HG03196 (cell line): ENCODE measurements at regions not wholly inside any gene's neighbourhood (a gene's known extent, or its start where the extent isn't known, plus 50 kb on each side); places are given as distances from the start of the nearest gene placed in this dataset.
"Not testable (repeated sequence)": the region's sequence is repeated elsewhere in the genome, so short reads cannot be mapped to it uniquely, and the experiment has no call there.

ENCODE experiments used
- ATAC-seq: cut with Tn5 transposase; IDR thresholded peaks from one replicate; pipeline ENCODE4 v1.9.1; 2021; ENCODE audit not compliant: unreplicated experiment

DNA sequence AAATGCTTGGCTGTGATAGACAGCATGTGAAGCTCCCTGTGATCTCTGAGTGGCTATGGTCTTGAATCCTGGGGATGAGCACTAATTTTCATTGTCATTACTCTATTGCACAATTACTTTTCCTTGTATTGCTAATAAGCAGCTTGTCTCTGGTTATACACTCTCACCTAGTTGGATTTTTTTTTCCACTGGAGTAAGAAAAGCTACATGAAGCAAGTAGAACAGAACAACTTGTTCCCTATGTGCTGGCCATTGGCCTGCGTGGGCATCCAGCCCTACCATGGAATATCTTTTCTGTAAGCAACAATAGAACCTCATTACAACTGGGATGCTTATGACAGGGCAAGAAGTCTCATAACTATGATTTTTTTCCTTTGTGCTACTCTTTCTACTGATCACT is 807.4 kb downstream of the TNS3 start:
- ATAC-seq = no peak

- no peak for ATAC-seq
These were observed 809.1 kb downstream of the TNS3 start for GRCh38 chr7:46772776-46773175.

DNA sequence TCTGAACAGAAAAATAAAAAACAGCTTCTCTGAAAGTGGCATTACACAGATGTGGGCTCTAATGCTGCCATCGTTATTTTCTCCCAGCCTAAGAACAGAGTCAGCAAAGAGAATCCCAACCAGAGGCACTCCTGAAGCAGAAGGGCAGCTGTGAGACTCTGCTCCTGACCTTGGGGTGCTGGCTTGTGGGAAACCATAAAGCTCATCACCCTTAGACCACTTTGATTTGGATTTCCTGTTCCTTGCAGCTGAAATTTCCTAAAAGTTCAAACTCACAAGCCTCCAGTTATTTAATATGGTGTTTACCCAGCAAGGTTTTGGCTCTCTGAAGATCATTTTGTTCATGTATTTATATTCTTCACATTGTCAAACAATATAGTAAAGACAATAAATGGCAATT is 814.8 kb downstream of the TNS3 start:
- ATAC-seq = no peak

DNA sequence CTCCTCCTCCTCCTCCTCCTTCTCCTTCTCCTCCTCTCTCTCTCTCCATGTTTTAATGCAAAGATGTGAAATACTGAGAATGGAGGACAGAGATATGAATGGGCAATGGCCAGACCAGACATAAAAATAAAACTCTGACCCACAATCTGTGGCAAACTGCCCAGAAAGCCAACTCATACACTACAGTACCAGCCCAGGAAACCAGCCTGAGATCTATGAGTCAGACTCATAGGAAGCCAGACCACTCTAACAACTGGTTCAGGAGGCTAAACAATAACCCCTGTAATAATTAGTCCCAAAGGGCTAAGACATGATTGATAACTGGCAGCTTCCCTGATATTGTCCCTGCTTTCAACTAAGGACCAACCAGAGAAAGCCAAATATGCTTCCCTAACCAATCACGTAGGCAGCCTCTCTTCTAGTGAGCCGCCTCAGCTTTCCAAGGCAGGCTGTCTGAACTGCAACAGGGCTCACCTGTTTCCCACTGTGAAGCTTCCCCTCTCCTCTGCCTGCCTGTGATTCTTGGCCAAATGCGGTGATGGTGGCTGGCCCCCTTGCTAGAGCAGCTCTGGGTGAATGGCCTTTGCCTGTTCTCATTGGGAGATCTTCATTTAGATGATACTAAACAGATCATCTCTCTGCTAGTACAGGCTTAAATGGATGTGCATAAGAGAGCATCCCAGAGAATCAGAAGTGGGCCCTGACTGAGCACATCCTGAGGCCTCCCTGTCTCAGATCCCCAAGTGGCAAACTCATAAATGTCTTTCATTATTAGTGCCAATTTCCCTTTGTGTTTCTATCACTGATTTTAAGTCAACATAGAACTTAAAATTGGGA is 817.6 kb downstream of the TNS3 start:
- peak; percentile 79 for ATAC-seq

GRCh38 chr7:46763344-46763743 is 818.6 kb downstream of the TNS3 start:
- no peak for ATAC-seq

GRCh38 chr7:46759711-46760480 is 822.0 kb downstream of the TNS3 start:
- ATAC-seq = no peak

DNA sequence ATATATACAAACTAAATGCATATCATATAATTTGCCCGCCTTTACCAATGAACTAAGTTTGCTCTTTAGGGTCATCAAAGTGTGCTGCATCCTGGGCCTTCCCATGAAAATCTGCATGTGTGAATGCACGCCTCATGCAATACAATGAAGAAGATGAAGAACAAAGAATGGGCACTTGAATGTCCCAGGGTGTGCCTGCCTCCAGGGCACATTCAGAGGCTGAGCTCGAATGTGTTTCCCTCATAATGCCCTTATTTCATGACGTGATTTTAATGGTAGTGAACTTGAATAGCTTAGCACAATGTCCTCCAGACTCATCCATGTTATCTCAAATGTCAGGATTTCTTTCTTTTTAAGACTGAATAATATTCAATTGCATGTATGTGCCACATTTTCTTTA is 824.9 kb downstream of the TNS3 start:
- ATAC-seq = no peak

DNA sequence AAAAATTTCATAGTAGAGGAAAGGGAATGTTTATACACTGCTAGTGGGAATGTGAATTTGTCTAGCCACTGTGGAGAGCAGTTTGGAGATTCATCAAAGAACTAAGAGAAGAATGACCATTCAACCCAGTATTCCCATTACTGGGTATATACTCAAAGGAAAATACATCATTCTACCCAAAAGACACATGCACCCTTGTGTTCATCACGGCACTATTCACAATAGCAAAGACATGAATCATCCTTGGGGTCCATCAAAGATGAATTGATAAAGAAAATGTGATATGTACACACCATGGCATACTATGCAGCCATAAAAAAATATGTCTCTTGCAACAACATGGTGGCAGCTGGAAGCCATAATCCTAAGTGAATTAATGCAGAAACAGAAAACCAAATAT is 825.7 kb downstream of the TNS3 start:
- ATAC-seq = no peak

DNA sequence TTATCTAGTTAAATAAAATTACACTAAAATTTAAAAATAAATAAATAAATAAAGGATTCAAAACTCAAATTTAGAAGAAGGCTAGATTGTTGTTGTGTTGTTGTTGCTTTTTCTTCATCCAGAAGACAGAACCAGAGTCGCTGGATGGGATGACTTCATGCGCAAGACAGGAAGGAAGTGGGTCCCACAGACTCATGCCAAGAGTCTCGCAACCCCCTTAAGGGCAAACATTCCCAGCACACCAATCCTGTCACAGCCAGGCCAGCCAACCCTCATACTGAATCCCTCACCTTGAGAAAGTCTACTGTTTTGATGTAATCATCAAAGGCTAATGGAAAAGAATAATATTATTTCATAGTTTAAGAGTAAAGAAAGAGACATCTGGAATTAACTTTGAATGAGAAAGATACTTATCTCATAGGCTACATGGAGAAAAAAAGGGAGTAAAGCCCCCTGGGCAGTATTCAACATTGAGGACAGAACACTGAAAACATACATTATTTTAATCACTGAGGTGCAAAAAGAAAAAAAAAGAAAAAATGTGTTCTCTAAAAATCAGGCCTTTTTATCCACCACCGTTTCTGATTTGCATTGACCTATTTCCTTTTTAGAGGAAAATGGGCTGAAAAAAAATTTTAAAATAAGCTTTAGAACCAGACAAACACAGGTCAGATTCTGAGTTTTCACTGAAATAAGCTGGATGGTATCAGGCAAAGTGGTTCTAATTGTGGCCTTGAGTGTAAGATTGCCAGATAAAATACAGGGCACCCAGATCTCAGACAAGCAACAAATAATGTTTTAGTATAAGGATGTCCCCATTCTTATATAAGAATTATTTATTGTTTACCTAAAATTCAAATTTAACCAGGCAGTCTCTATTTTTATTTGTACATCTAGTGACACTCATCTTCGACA is 826.5 kb downstream of the TNS3 start:
- no peak for ATAC-seq

- no peak for ATAC-seq
These were observed 827.7 kb downstream of the TNS3 start for GRCh38 chr7:46754140-46754720.

- ATAC-seq = no peak
These were observed 828.2 kb downstream of the TNS3 start for GRCh38 chr7:46753662-46754061.

GRCh38 chr7:46752881-46753366 is 829.0 kb downstream of the TNS3 start:
- no peak for ATAC-seq

DNA sequence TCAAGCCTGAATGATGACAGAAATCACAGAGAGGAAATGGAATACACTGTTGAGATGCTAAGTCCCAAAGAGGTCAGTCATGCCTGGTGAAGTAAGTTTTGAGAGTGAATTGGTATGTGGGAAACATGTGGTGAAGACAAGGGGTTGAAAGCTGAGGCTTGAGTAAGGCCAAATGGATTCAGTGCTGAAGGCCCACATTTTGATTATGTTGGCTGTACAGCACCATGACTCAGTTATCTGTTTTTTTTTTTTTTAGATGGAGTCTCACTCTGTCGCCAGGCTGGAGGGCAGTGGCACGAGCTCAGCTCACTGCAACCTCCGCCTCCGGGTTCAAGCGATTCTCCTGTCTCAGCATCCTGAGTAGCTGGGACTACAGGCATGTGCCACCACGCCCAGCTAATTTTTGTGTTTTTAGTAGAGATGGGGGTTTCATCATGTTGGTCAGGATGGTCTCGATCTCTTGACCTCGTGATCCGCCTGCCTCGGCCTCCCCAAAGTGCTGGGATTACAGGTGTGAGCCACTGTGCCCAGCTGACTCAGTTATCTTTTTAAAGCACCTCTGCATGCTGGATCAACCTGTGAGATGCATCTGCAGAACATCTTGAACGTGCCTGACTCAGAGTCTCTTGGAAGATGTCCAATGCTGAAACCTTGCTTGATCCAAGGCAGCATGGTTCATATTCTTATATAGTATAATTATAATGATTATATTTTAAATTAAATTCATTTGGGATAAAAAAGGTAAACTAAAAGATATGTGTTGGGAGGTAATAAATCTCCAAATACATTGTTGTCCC is 829.8 kb downstream of the TNS3 start:
- ATAC-seq = not testable (repeated sequence)

GRCh38 chr7:46751471-46751870 is 830.4 kb upstream of the IGFBP3 start:
- ATAC-seq = no peak

- ATAC-seq = no peak
These were observed 829.3 kb upstream of the IGFBP3 start for GRCh38 chr7:46750321-46750865.

GRCh38 chr7:46747869-46748576 is 827.0 kb upstream of the IGFBP3 start:
- no peak for ATAC-seq

DNA sequence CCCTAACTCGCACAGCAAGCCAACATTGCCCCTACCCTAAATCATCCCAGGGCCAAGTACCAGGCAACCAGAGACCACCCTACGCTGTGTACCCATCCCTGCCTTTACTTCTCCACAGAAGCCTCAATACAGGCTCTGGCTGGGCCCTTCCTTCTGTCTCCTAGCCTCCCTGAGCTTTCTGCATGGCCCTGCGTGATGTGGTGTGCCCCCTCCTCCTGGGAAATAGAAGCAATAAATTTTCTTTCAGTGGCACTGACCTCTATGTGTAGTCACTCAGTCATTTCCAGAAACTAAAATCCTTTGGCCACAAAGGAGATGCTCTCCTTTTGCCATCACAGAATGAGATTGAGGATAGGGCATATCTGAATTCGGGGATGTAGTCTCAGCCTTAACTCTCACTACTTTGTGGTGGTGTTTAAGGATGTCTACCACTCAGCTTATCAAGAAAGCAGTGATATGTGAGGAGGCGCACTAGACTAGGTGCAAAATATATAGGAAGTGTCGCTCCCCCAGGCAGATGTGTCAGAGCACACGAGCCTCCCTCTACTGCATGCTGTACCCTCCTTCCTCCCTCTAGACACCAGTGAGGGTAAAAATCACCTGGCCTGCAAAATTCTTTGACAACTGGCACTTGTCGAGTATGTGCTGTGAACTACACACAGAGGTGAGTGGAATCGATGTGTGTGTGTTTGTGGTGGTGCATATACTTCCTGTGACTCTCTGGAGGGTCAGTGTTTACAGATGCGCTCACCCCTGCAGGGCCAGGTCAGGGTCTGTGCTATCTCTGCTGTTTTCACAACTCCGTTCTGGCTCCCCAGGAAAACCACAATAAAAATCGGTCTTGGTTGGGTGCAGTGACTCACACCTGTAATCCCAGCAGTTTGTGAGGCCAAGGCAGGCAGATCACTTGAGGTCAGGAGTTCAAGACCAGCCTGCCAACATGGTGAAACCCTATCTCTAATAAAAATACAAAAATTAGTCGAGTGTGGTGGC is 825.9 kb upstream of the IGFBP3 start:
- no peak for ATAC-seq

- no peak for ATAC-seq
These were observed 824.6 kb upstream of the IGFBP3 start for GRCh38 chr7:46745707-46746090.
